Endodermal cell (in vitro differentiated cells): ENCODE measurements at regions not wholly inside any gene's neighbourhood (a gene's known extent, or its start where the extent isn't known, plus 50 kb on each side); places are given as distances from the start of the nearest gene placed in this dataset.

ENCODE experiments used
- DNase-seq: peaks from one replicate; pipeline ENCODE4 v3.0.0-alpha.2; 2017
- H3K27ac ChIP-seq: 2 replicates; pipeline ENCODE4 v1.5.1; 2013; ENCODE audit warnings: mild to moderate bottlenecking, low read depth, low read length, moderate library complexity
- H3K27me3 ChIP-seq: 2 replicates; pipeline ENCODE4 v1.6.1; 2013; ENCODE audit warnings: mild to moderate bottlenecking, low read length, moderate library complexity; ENCODE audit not compliant: insufficient read depth, control insufficient read depth, poor library complexity, severe bottlenecking
- H3K36me3 ChIP-seq: 2 replicates; pipeline ENCODE4 v1.7.0; 2013; ENCODE audit warnings: mild to moderate bottlenecking, low read length, moderate library complexity; ENCODE audit not compliant: control insufficient read depth, insufficient read depth
- H3K4me1 ChIP-seq: one replicate; pipeline ENCODE4 v1.7.0; 2013; ENCODE audit warnings: low read length; ENCODE audit not compliant: control insufficient read depth, insufficient read depth
- H3K4me3 ChIP-seq: 2 replicates; pipeline ENCODE4 v1.5.1; 2013; ENCODE audit warnings: mild to moderate bottlenecking, low read length, moderate library complexity
- H3K9ac ChIP-seq: 2 replicates; pipeline ENCODE4 v1.6.1; 2013; ENCODE audit warnings: mild to moderate bottlenecking, low read length, moderate library complexity; ENCODE audit not compliant: poor library complexity, severe bottlenecking; ENCODE audit errors: extremely low read depth
- H3K9me3 ChIP-seq: 2 replicates; pipeline ENCODE4 v1.6.1; 2013; ENCODE audit warnings: mild to moderate bottlenecking, low read length, moderate library complexity; ENCODE audit not compliant: control insufficient read depth
- H3K27ac Mint-ChIP-seq: 2 replicates; pipeline ENCODE4 v1.8.0; 2020; ENCODE audit warnings: mixed read lengths
- H3K27me3 Mint-ChIP-seq: 2 replicates; pipeline ENCODE4 v1.8.0; 2021; ENCODE audit warnings: mild to moderate bottlenecking, mixed read lengths; ENCODE audit not compliant: insufficient read depth
- H3K36me3 Mint-ChIP-seq: 2 replicates; pipeline ENCODE4 v1.8.0; 2020; ENCODE audit warnings: low read depth, mixed read lengths
- H3K4me1 Mint-ChIP-seq: 2 replicates; pipeline ENCODE4 v1.8.0; 2020; ENCODE audit warnings: mixed read lengths
- H3K4me3 Mint-ChIP-seq: 2 replicates; pipeline ENCODE4 v1.8.0; 2020; ENCODE audit warnings: mild to moderate bottlenecking, moderate library complexity, mixed read lengths
- H3K9me3 Mint-ChIP-seq: 2 replicates; pipeline ENCODE4 v1.8.0; 2020; ENCODE audit warnings: mild to moderate bottlenecking, mixed read lengths
- WGBS, 2 experiments: methylation state at CpG; one replicate each; pipeline versions ENCODE4 v1.1.5 to v1.1.7; 2013; ENCODE audit warnings: missing lambda C conversion rate in 2 of 2, mixed read lengths in 1 of 2; ENCODE audit not compliant: insufficient coverage in 1 of 2, insufficient read length in 1 of 2; 5-methylcytosine and 5-hydroxymethylcytosine counted together
- TF ChIP-seq, protein P1 (sequence below): fragments of 200-600 bp; sonication (generic); conservative IDR thresholded peaks from 2 replicates; pipeline ENCODE4 v1.5.0; 2021; ENCODE audit warnings: antibody characterized with exemption, mild to moderate bottlenecking

DNA sequence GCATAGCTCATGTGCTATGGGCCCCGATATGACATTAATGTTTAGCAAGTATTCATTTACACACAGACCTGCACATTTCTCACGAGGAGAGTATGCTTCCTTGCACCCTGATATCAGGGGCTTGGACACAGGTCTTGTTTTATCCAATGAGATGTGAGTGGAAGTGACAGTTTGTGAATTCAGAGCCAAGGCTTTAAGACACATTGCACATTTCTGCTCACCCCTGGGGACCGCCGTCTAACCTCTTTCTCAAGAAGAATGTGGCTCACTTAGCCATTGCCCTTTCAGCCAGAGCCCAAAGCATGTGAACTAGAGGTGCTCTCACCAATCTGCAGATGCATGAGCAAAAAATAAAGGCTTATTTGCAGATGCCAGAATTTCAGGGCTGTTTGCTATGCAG, 116.1 kb upstream of the C16orf82 start:
- Histone ChIP-seq H3K9me3 (no peaks in the 10 kb centered on the region), H3K36me3 (no peaks in the 10 kb centered on the region), H3K4me3 (no peak overlapping the region), H3K27ac (no peak overlapping the region), H3K4me1 (no peaks in the 10 kb centered on the region), H3K27me3 (peaks cover 49% of the 10 kb centered on the region), H3K9ac (no peak overlapping the region)
- no peaks in the 10 kb centered on the region for H3K36me3 Mint-ChIP-seq
- WGBS, 2 experiments: 78 to 88% methylated on average over 3 to 4 of the region's 4 CpGs
- H3K27ac Mint-ChIP-seq: no peak overlapping the region
- no peak for DNase-seq
- no peaks in the 10 kb centered on the region for H3K9me3 Mint-ChIP-seq
- H3K27me3 Mint-ChIP-seq: peaks cover 23% of the 10 kb centered on the region
- TF ChIP-seq, protein P1, sequence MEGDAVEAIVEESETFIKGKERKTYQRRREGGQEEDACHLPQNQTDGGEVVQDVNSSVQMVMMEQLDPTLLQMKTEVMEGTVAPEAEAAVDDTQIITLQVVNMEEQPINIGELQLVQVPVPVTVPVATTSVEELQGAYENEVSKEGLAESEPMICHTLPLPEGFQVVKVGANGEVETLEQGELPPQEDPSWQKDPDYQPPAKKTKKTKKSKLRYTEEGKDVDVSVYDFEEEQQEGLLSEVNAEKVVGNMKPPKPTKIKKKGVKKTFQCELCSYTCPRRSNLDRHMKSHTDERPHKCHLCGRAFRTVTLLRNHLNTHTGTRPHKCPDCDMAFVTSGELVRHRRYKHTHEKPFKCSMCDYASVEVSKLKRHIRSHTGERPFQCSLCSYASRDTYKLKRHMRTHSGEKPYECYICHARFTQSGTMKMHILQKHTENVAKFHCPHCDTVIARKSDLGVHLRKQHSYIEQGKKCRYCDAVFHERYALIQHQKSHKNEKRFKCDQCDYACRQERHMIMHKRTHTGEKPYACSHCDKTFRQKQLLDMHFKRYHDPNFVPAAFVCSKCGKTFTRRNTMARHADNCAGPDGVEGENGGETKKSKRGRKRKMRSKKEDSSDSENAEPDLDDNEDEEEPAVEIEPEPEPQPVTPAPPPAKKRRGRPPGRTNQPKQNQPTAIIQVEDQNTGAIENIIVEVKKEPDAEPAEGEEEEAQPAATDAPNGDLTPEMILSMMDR: no peak
- no peaks in the 10 kb centered on the region for H3K4me1 Mint-ChIP-seq
- no peak overlapping the region for H3K4me3 Mint-ChIP-seq

DNA sequence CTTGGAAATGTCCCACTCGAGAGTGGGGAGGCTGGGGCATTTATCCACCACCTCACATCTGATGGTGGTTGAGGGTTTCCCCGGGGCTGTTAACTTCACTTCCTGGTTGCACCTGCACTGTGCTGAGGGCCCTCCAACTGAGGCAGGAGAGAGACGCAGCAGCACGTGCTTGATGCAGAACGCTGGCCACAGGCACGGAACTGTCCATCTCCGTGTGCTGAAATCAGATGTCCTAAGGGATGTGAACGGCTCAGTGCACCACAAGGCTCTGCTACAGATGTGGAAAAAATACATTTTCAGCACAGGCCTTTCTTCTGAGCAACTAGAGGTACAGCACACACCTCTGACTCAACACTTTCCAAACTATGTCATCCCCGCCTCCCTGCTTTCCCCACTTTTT, 114.8 kb upstream of the C16orf82 start:
- Mint-ChIP-seq H3K4me3 (no peak overlapping the region), H3K36me3 (no peaks in the 10 kb centered on the region), H3K27me3 (peaks cover 23% of the 10 kb centered on the region), H3K9me3 (no peaks in the 10 kb centered on the region), H3K4me1 (no peaks in the 10 kb centered on the region), H3K27ac (no peak overlapping the region)
- no peak for DNase-seq
- no peaks in the 10 kb centered on the region for H3K36me3 ChIP-seq
- H3K4me3 ChIP-seq: no peak overlapping the region
- no peak overlapping the region for H3K9ac ChIP-seq
- no peak overlapping the region for H3K27ac ChIP-seq
- no peaks in the 10 kb centered on the region for H3K4me1 ChIP-seq
- H3K27me3 ChIP-seq: peaks cover 40% of the 10 kb centered on the region
- TF ChIP-seq, protein P1: no peak
- WGBS, 2 experiments: 23 to 44% methylated on average over 8 to 9 of the region's 9 CpGs
- H3K9me3 ChIP-seq: no peaks in the 10 kb centered on the region

DNA sequence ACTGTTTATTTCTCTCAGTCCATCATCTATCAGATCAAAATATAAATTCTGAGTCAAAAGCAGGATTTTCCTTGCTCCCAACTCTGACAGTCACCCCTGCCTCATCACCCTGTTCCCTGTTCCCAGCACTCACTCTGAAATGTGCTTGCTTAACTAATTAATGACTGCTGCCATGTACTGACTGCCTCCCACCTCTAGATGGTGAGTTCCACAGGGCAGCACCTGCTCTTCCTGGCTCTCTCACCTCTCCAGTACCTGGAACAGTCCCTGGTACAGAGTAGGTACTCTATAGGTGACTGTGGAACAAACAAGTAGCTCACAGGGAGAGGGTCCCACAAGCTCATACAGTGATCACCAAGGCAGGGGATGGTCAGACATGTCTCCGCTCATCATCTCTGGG, 114.3 kb upstream of the C16orf82 start:
- Mint-ChIP-seq H3K36me3 (no peaks in the 10 kb centered on the region), H3K27me3 (peaks cover 23% of the 10 kb centered on the region), H3K27ac (no peak overlapping the region), H3K4me1 (no peaks in the 10 kb centered on the region), H3K9me3 (no peaks in the 10 kb centered on the region), H3K4me3 (no peak overlapping the region)
- Histone ChIP-seq H3K27ac (no peak overlapping the region), H3K9me3 (no peaks in the 10 kb centered on the region), H3K4me3 (no peak overlapping the region), H3K4me1 (no peaks in the 10 kb centered on the region), H3K36me3 (no peaks in the 10 kb centered on the region), H3K9ac (no peak overlapping the region), H3K27me3 (peaks cover 40% of the 10 kb centered on the region)
- TF ChIP-seq, protein P1: peak; percentile 67
- 83 to 90% methylated on average over 1 of the region's 1 CpG for WGBS, 2 experiments
- DNase-seq: peak; percentile 57
